Transverse colon (tissue), 4 donors: ENCODE measurements at regions not wholly inside any gene's neighbourhood (a gene's known extent, or its start where the extent isn't known, plus 50 kb on each side); places are given as distances from the start of the nearest gene placed in this dataset.

Source experiments
- EP300 ChIP-seq: sonication (generic); formaldehyde crosslinking; IDR thresholded peaks from one replicate; pipeline ENCODE4 v1.6.1; 2017; ENCODE audit warnings: antibody characterized with exemption, low read depth
- POLR2A ChIP-seq: fragments of 450-650 bp; IDR thresholded peaks from one replicate; pipeline ENCODE4 v1.6.1; 2016; ENCODE audit warnings: antibody characterized with exemption, mild to moderate bottlenecking, moderate library complexity
- POLR2AphosphoS5 ChIP-seq, 3 donors: sonication (generic); formaldehyde crosslinking; IDR thresholded peaks; one replicate each; pipeline ENCODE4 v1.6.1; 2016; ENCODE audit warnings: antibody characterized with exemption in 3 of 3
- TF ChIP-seq, protein P1 (sequence below), 5 experiments: fragments of 200-600 bp in 3 of 5; fragments of 450-650 bp in 2 of 5; sonication (generic) in 3 of 5; IDR thresholded peaks; 1 replicate in 2 of 5; 2 replicates in 3 of 5; pipeline ENCODE4 v1.5.1; 2016 to 2017; ENCODE audit warnings: antibody characterized with exemption in 5 of 5, inconsistent platforms in 3 of 5, mild to moderate bottlenecking in 2 of 5, moderate library complexity in 1 of 5

DNA sequence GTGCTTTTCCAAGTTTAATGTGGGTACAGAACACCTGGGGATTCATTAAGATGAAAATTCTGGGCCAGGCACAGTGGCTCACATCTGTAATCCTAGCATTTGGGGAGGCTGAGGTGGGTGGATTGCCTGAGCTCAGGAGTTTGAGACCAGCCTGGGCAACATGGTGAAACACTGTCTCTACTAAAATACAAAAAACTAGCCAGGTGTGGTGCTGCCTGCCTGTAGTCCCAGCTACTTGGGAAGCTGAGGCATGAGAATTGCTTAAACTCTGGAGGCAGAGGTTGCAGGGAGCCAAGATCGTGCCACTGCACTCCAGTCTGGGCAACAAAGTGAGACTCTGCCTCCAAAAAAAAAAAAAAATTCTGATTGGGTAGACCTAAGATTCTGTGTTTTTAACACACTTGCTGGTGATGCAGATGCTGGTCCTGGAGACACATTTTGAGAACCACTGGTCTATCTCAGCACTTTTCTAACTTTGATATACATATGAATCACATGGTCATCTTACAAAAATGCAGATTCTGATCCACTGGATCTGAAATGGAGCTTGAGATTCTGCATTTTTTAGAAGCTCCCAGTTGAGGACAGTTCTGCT is 223.8 kb upstream of the SATB1 start:
- TF ChIP-seq POLR2A, result no peak
- TF ChIP-seq, protein P1, sequence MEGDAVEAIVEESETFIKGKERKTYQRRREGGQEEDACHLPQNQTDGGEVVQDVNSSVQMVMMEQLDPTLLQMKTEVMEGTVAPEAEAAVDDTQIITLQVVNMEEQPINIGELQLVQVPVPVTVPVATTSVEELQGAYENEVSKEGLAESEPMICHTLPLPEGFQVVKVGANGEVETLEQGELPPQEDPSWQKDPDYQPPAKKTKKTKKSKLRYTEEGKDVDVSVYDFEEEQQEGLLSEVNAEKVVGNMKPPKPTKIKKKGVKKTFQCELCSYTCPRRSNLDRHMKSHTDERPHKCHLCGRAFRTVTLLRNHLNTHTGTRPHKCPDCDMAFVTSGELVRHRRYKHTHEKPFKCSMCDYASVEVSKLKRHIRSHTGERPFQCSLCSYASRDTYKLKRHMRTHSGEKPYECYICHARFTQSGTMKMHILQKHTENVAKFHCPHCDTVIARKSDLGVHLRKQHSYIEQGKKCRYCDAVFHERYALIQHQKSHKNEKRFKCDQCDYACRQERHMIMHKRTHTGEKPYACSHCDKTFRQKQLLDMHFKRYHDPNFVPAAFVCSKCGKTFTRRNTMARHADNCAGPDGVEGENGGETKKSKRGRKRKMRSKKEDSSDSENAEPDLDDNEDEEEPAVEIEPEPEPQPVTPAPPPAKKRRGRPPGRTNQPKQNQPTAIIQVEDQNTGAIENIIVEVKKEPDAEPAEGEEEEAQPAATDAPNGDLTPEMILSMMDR (IDR thresholded peaks at IDR 0.05), result no peak
- no peak for TF ChIP-seq POLR2AphosphoS5 (IDR thresholded peaks at IDR 0.05)
- TF ChIP-seq EP300, result no peak
